Lung (tissue), 1 donor: ENCODE measurements at regions not wholly inside any gene's neighbourhood (a gene's known extent, or its start where the extent isn't known, plus 50 kb on each side); places are given as distances from the start of the nearest gene placed in this dataset. TPM values are rescaled to one million over a fixed set of nuclear protein-coding genes. Genes with fewer than 3 reads are reported as not detected.

ENCODE experiments used
- small RNA-seq: library from RNA; depleted of rRNA; stranded (forward); fragments of <200 nt; gene quantifications from one replicate; pipeline ENCODE3, GENCODE V24; 2014; ENCODE audit warnings: low replicate concordance

Small RNA genes in the stretch of these regions (small RNA-seq; reads per million reads assigned to genes)
- not detected for gene AC126177.5
